CD1c-positive myeloid dendritic cell (primary cell): ENCODE measurements at regions not wholly inside any gene's neighbourhood (a gene's known extent, or its start where the extent isn't known, plus 50 kb on each side); places are given as distances from the start of the nearest gene placed in this dataset.

Experiments
- DNase-seq: peaks from one replicate; pipeline ENCODE4 v3.0.0-alpha.2; 2016; ENCODE audit errors: extremely low spot score

DNA sequence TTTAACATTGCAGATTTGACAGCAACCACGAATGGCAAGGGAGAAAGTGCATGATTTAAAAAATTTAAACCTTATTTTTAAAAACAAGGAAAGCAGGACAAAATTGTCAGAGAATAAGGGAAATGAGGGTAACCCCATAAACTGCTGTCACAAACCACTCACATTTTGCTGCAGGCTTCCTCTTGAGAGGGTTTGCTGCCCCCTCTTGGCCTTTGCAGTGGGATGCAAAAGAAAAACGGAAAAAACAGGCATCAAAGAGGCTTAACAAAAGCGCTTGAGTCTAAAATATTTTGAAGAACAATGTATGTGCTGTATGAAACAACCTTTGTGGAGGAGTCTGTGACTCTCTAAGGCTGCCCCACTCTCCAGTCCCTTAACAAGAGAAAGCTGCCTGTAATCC lies 91.6 kb downstream of the TMX3 start:
- DNase-seq: peak; percentile 11

DNA sequence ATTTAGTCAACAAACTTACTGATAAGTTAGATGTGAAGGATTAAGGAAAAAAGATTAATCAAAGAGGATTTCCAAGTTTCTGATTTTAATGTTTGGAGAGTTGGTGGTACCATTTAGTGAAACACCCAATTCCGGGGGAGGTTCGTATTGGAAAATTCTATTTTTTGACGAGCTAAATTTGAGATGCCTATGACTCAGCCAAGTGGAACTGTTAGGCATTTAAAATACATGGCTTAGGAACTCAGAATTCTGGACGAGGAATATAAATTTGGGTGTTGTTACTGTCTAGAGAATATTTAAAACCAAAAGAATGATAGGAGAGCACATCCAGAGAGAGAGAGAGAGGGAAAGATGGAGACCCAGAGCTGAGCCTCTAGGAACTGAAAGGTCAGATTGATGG lies 103.6 kb downstream of the TMX3 start:
- no peak for DNase-seq

DNA sequence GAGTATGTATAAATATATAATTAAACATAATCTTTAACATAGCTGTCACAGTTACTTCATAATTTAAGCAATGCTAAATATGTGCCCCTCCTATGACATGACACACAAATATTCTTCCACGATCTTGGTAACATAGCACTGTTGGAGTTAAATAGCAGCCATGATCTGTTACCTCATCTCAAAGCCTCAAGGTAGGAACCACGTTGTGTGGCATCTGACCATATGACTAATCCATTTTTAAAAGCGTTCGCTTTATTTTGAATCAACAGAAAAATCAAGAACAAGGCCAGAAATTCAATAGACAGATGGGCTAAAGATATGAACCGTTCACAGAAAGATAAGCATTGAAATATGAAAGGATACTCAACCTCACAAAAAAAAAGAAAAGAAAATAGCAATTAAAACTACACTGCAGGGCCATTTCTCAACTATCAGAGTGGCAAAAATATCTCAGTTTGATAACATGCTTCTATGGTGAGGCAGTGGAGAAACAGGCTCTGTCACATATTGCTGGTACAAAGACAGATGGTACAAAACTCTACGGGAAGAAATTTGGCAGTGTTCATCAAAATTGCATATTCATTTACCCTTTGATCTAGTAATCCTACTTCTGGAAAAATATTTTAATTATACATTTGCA lies 105.9 kb downstream of the TMX3 start:
- no peak for DNase-seq

DNA sequence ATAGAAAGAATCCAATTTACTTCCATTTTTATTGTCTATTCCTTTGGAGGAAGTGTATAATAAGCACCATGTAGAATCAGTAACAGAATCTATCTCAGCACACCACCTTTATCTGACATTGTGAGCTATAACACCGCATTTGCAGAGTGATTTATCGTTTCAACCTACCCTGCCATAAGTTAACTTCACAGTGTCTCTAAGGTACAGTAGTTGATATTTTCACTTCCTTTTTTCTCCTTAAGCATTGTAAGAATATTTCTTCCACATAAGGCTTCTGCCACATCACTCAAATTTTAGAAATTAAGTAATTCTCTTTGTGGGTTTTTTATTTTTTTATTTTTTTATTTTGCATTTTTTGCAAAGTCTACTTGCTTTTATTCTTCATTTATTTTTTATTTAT lies 107.1 kb downstream of the TMX3 start:
- no peak for DNase-seq

- DNase-seq: no peak
These were observed 110.7 kb downstream of the TMX3 start for GRCh38 chr18:68604256-68604655.

- DNase-seq: no peak
These were observed 118.9 kb downstream of the TMX3 start for GRCh38 chr18:68596016-68596415.

DNA sequence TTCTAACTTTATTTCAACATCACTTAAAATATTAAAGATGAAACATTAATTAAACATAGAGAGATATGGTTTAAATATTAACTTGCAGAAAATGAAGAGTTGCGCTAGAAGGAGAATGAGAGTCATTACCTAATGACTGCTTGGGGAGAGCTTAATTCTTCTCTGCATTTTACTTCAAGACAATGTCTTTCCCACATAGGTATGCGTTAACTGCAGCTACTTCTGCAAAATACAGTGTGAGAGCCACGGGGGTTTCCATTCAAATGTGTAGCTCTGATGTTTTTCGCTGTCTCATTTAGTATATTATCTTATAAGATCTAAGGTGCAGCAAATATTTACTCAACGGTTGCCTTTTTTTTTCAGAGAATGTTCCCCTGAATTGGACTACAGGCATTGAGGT lies 126.7 kb downstream of the TMX3 start:
- DNase-seq: no peak

DNA sequence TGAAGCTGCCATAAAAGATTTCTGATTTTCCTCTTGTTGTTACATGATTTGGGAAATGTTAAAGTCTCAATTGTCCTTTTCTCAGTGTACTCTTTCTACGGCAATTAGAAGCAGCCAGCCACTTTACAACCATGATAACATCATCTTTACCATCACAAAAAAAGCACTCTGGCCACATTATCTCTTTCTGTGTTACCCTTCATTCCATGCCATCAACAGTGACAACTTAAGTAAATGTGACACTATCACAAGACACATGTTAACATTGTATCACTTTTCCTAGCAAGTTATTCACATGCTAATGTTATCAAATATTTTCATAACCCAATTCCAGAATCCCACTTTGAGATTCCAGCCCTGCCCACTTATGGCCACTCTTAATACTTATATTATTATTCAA lies 131.2 kb downstream of the TMX3 start:
- DNase-seq: no peak

- no peak for DNase-seq
These were observed 140.6 kb downstream of the TMX3 start for GRCh38 chr18:68574311-68574710.

- no peak for DNase-seq
These were observed 145.0 kb downstream of the TMX3 start for GRCh38 chr18:68569936-68570335.

- DNase-seq: no peak
These were observed 146.3 kb downstream of the TMX3 start for GRCh38 chr18:68568364-68569155.

DNA sequence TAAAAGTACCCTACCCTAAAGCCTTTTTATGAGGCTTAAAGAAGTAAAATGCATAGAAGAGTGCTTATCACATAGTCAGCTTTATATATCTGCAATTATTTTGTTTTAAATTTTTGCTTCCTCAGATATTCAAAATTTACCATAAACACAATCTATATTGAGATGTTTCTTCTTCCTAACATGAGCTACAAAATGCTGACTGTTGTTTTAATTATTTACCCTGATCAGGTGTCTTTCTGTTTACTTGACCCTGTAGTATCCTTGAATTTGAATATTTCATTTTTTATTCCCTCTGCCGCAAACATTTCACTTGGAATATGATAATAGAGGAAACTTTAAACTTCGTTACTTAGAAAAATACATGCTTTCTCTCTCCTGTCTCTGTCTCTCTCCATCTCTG lies 147.9 kb downstream of the TMX3 start:
- DNase-seq: no peak

DNA sequence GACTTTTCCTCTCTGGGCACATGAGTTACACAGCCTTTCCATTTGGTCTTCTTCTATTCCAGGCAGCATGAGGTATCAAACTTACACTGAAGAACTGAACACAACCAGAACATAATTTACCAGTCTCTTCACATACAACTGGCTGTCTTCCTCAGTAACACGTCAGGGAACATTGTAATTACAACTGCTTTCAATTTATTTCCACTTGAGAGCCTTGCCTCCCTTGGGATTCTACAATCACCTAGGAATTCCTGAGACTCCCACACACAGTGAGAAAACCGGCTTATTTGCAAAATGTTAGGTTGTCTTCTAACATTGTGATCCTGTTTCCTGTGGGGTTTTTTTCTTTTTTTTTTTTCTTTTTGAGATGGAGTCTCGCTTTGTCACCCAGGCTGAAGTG lies 149.9 kb downstream of the TMX3 start:
- DNase-seq: no peak

DNA sequence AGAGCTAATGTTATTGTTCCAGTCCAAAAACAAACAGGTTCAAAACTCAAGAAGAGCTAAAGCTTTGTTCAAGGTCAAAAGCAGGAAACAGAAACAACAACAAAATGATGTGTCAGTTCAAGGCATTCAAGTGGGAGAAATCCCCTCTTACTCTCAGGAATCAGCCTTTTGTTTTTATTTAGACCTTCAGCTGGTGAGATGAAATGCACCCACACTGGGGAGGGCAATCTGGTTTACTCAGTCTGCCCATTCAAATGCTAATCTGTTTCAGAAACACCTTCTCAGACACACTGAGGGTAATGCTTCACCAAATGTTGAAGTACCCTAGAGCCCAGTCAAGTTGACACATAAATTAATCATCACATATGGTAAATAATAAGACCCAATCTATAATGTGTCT lies 150.6 kb downstream of the TMX3 start:
- DNase-seq: no peak

GRCh38 chr18:68560128-68560527 lies 154.8 kb downstream of the TMX3 start:
- DNase-seq: no peak

DNA sequence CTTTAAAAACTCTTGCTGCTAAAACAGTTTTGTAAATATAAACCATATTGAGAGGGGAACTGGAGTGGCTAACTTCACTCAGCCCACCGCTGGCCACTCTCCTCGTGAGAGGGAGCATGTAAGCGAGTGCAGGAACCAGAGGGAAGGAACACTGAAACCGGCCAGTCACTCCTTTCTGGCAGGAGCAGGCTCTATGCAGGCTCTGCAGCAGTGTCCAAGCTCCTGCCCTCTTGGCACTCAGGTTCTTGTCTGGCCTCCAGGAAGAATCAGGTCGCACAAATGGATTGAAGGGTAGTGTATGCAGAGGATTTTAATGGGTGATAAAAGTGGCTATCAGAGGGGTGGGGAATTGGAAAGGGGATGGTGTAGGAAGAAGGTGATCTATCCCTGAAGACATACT lies 157.7 kb downstream of the TMX3 start:
- DNase-seq: no peak

- no peak for DNase-seq
These were observed 159.0 kb downstream of the TMX3 start for GRCh38 chr18:68555879-68556301.

GRCh38 chr18:68548904-68549870 lies 165.7 kb downstream of the TMX3 start:
- DNase-seq: no peak

DNA sequence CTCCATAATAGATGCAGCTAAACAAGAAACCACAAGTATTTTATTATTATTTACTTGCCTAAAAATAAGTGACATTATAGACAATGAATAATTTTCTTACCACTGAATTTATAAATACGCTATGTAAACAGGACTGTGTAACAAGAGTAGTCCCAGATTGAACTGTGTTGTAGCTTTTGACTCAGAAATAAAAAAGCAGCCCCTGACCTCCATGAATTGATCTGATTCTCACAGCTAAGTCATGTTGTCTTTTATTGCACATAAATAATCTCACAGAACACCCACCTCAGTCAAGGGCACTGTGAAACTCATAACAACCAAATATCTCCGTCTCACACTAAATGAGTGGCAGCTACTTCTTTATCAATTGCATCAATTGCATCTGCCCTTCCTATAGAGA lies 171.6 kb downstream of the TMX3 start:
- DNase-seq: no peak

DNA sequence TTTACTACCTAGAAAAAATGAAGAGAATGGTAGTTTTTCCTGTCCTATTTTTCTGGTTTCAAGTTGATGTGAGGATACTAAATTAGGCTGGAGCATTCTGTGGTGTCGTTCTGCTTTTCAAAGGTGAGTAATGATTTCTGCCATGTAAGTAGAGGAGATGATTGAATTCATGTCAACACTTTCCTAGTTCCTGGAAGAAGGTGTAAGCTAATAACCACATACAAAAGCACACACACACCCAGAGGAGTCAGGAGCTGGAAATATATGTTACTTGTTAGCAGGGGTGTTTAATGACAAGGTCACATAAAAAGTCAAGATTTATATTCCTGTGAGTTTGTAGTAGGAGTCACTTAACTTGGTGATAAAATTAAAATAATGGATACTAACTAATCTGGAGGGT lies 172.1 kb downstream of the TMX3 start:
- no peak for DNase-seq

DNA sequence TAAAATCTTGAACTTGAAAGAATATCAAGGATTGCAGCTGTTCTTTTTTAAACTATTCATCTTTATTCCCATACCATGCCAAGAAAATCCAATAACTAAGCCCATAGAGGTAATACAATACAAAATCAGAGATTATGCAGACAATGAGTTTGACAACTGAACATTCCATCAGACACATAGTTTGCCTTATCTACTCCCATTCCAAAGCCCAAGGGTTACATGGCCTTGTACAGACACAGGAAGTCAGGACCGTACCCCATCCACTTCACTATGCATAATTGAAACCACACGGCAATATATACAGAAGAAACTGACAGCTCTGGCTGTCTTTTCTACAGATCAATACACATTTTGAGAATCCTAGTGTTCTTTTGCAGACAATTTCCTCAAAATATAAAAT lies 181.3 kb downstream of the TMX3 start:
- no peak for DNase-seq

GRCh38 chr18:68532328-68532885 lies 182.5 kb downstream of the TMX3 start:
- DNase-seq: no peak
